Stromal cell of bone marrow (primary cell): ENCODE measurements at regions not wholly inside any gene's neighbourhood (a gene's known extent, or its start where the extent isn't known, plus 50 kb on each side); places are given as distances from the start of the nearest gene placed in this dataset.
A peak's percentile ranks its signal among the peaks of the same experiment; 100 is the strongest.
"Not testable (repeated sequence)": the region's sequence is repeated elsewhere in the genome, so short reads cannot be mapped to it uniquely, and the experiment has no call there.

Experiments
- DNase-seq: peaks from one replicate; pipeline ENCODE4 v3.0.0-alpha.2; 2012; ENCODE audit warnings: low read depth

- DNase-seq = peak; percentile 1
Measured at GRCh38 chrX:65451663-65452062, 82.9 kb downstream of the LAS1L start.

- no peak for DNase-seq
Measured at GRCh38 chrX:65420154-65420553, 114.4 kb downstream of the LAS1L start.

GRCh38 chrX:65407662-65408061 is 126.9 kb downstream of the LAS1L start:
- not testable (repeated sequence) for DNase-seq

- no peak for DNase-seq
Measured at GRCh38 chrX:65407157-65407626, 127.4 kb downstream of the LAS1L start.

GRCh38 chrX:65406532-65406931 is 128.1 kb downstream of the LAS1L start:
- no peak for DNase-seq

GRCh38 chrX:65392284-65392683 is 142.3 kb downstream of the LAS1L start:
- DNase-seq = no peak

- not testable (repeated sequence) for DNase-seq
Measured at GRCh38 chrX:65389120-65389519, 145.5 kb downstream of the LAS1L start.
